ENCODE measurements at regions not wholly inside any gene's neighbourhood (a gene's known extent, or its start where the extent isn't known, plus 50 kb on each side); places are given as distances from the start of the nearest gene placed in this dataset.

- no peak for TF ChIP-seq EZH2 (IDR thresholded peaks at IDR 0.05)
- TF ChIP-seq POLR2AphosphoS5 (IDR thresholded peaks at IDR 0.05; ENCODE audit: borderline replicate concordance, low read depth, low read length) = no peak
Observed at GRCh38 chr13:65453982-65454381, 1776.2 kb downstream of the PCDH9 start.
